ENCODE measurements at regions not wholly inside any gene's neighbourhood (a gene's known extent, or its start where the extent isn't known, plus 50 kb on each side); places are given as distances from the start of the nearest gene placed in this dataset.
A peak's percentile ranks its signal among the peaks of the same experiment; 100 is the strongest.

DNA sequence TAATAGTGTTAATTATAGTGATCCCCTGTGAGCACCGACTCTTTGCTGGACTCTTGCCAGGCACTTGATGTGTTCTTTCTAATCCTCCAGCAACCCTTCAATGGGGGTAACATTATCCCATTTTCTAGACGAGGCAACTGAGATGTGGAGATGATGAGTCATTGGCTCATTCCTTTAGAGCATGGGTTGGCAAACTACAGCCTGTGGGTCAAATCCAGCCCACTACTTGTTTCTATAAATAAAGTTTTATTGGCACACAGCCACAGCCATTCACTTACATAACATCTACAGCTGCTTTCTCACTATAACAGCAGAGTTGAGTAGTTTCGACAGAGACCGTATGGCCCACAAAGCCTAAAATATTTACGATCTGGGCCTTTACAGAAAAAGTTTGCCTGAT is 249.5 kb upstream of the KCNG1 start (continued):
- TF ChIP-seq ZBTB40 (IDR thresholded peaks at IDR 0.05) (peak; percentile 92), ZBTB40 (CRISPR knock-in tag; IDR thresholded peaks at IDR 0.05) (peak; percentile 84), ETV6 (IDR thresholded peaks at IDR 0.05; ENCODE audit: borderline replicate concordance in 1 of 2, low read depth in 2 of 2, low read length in 1 of 2) (no peak), ETV6 (CRISPR knock-in tag; IDR thresholded peaks at IDR 0.05; ENCODE audit: borderline replicate concordance) (no peak)

Data from K562 (cell line).